Activated T-cell treated with anti-CD3 and anti-CD28 coated beads for 24 hours (primary cell): ENCODE measurements at regions not wholly inside any gene's neighbourhood (a gene's known extent, or its start where the extent isn't known, plus 50 kb on each side); places are given as distances from the start of the nearest gene placed in this dataset.
"Not testable (repeated sequence)": the region's sequence is repeated elsewhere in the genome, so short reads cannot be mapped to it uniquely, and the experiment has no call there.

ENCODE experiments used
- DNase-seq: peaks from one replicate; pipeline ENCODE4 v3.0.0-alpha.2; 2020; ENCODE audit warnings: low read depth

DNA sequence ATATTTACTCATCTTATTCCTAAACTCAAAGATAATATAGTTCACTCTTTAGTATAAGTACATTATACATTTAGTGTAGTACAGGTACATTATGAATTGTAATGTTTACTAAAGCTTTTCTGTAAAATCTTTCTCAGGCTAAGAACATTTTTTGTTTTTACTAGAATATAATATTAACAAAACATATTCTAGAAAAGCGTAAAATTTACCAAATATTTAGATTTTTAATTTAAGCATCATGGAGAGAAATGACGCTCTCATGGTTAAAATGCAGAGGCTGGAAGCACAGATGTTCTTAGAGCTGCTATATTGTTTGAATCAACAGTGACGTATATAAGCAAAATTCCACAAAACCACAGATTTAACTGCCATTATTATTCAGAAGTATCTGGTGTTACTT, 54.7 kb upstream of the NBPF15 start:
- DNase-seq, result not testable (repeated sequence)

DNA sequence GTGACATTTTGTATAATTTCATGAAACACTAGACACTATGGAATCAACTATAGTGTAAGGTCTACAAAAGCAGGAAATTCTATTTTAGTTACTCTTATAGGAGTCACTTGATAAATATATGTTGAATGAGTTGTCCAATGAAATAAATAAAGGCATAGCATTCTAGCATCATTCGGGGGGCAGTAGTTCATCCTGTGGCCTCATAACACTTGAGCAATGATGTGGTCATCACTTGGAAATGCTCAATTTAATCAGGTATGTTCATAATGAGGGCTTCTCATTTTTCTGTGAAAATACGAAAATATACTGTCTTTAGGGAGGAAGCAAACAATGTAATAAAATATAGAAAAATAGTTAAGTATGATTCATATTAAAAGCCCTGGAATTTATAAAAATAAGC, 55.4 kb upstream of the NBPF15 start:
- DNase-seq, result not testable (repeated sequence)

DNA sequence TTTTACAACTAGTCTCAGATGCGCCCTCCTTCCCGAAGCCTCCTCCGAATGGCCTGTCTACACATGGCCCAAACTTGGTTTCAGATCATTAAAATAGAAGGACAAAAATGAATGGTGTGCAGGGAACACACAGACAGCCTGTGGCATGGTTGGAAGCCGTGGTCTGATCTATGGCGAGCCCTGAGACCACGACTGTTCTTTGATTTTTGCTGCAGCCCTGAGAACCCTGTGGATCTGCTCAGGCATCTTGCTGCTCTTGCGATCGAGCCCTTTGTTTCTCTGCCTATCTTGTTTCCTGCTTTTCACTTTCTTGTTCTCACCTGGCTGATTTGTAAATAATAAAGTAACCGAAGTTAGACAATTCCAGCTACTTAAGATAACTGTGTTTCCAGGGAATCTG, 57.0 kb upstream of the NBPF15 start:
- DNase-seq, result not testable (repeated sequence)

DNA sequence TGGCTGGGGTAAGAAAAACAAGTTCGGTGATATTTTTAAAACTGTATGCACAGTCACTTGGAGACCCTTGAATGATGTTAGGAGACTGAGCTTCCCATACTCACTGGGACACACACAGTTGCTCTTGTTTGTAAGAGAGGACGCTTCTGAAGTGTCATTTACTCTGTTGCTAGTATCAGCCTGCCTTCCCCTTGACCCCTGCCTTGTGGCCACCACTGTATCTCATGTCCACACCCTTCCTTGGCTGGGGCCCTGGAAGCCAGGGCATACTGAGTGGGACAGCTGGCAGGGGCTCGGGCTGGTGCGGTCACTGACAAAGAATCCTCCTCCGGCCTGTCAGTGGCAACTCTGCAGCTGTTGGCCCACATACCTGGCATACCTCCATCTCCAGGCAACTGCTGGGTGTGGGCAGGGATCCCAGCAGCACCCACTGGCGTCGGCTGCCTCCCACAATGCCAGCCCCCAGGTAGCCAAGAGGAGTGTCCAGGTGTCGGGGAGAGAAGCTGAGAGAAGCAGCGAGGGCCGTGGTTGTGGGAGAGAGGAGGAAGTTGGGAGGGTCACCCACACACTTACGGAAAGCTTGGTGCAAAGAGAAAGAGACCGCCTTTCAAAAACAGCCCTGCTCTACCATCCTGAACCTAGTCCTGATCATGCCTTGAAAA, 58.2 kb upstream of the NBPF15 start:
- DNase-seq, result not testable (repeated sequence)

DNA sequence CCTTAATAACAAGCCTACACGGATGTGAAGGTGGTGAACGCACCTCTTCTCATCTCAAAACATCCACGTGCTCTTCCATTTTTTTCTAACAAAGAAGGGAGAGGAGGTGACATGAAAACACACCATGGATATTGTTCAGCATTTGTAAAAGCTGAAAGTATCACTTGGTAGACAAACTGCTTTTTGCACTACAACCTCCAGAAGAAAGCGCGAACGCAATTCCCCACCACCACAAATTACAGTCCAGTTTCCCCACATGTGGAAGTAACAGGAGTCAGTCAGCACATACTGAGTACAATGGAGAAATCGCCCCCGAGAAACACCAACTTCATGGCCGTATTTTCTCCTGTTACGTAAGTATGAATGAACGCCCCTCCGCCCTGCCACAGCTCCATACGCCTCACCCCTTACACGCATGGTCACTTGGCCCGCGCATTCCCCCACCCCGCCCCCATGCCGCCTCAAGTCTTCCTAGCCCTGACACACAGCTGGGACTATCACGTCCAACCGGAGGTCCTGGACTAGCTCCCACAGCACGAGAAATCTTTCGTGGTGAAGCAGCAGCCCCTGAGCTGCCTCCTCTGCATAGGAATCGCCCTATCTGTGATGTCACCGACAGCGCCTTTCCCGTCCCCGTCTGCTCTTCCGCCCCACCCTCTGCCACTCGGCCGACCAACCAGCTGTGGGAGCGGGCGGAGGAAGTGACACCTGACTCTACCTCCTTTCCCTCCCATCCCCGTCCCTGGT, 62.4 kb upstream of the NBPF15 start:
- peak; percentile 50 for DNase-seq

DNA sequence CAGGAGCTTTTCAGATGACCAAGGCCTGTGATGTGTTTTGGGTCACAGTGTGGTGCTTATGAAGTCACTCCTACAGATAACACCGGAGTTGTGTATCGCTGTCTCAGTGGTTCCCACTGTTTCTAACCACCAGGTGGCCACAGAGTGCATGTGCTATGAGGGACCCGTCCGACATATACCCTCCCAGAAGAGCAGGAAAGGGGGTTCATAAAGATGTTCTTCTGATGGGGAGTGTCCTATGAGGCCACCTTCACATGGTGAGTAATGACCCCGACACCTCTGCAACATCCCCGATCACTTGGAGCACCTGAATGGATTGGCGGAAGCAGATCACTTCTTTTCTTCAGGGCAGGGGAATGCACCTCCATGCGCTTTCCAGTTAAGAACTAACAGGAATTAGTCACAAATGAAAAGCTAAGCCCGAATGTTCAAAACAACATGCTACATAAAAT, 60.5 kb upstream of the PPIAL4F start:
- DNase-seq, result not testable (repeated sequence)

DNA sequence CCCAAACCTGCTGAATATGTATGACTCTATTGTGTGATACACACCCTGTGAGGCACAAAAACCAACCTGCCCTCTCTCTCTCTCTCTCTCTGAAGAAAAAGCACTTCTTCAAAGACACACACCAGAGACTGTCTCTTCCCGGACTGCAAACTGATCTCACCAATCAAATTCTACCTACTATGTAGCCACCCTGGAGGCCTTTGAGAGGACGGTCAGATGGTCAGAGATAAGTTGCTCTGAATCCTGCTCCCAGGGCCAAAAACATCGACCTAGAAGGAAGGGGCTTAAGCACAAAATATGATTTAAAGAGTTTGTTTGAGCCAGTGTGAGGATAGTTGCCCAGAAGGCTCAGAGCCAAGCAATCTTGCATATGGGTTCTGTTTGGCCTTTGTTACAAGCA, 59.2 kb upstream of the PPIAL4F start:
- not testable (repeated sequence) for DNase-seq

DNA sequence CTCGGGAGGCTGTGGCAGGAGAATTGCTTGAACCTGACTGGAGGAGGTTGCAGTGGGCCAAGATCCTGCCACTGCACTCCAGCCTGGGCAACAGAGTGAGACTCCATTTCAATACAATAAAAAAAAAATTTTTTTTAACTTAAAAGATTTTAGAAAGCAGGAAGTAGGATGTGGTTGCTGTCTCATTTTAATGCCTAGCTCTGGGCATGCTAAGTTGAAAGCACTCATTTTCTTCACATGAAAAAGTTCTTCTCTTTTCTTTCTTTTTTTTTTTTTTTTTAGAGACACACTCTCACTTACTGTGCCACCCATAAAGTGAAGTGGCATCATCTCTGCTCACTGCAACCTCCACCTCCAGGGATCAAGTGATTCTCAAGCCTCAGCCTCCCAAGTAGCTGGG, 58.4 kb upstream of the PPIAL4F start:
- not testable (repeated sequence) for DNase-seq

DNA sequence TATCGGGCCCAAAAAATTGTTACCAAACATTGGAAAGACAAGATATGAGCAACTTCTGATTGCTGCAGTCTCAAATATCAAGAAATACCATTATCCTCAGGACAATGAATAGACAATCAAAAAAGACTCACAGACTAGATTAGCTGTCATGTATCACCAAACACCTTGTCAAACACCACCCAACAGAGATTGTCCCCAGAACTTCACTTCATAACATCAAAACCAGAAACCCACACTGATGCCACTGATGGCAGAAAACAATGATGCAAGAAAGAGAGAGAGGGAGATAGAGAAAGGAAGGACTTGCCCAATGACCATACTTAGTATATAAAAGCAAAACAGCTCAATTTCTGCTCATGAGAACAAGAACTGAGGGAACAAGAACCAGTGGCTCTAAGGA, 56.0 kb upstream of the PPIAL4F start:
- not testable (repeated sequence) for DNase-seq

DNA sequence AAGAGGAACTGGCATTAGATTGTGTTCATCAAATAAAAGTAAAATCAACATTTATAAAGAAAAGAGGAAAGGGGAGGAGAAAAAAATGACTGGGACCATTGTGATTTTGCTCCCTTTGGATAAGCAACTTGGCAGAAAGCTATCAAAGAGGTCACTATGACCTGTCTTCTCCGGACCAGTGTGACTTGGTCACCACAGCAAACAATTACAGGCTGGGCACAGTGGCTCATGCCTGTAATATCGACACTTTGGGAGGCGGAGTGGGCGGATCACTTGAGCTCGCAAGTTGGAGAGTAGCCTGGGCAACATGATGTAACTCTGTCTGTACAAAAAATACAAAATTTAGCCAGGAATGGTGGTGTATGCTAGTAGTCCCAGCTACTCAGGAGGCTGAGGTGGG, 55.5 kb upstream of the PPIAL4F start:
- DNase-seq, result not testable (repeated sequence)

DNA sequence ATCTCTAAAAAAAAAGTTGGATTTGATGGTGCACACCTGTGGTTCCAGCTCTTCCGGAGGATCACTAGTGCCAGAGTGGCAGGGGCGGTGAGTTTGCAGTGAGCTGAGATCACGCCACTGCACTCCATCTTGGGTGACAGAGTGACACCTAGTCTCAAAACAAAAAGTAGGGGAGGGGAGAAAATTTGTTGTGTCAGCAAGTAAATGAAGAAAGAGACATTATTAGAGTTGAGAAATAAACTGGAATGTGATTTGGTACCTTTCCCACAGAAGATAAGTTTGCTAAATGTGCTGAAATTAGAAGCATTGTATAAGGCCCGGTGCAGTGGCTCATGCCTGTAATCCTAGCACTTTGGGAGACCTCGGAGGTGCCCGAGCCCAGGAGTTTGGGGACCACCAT, 54.0 kb upstream of the PPIAL4F start:
- DNase-seq, result not testable (repeated sequence)

DNA sequence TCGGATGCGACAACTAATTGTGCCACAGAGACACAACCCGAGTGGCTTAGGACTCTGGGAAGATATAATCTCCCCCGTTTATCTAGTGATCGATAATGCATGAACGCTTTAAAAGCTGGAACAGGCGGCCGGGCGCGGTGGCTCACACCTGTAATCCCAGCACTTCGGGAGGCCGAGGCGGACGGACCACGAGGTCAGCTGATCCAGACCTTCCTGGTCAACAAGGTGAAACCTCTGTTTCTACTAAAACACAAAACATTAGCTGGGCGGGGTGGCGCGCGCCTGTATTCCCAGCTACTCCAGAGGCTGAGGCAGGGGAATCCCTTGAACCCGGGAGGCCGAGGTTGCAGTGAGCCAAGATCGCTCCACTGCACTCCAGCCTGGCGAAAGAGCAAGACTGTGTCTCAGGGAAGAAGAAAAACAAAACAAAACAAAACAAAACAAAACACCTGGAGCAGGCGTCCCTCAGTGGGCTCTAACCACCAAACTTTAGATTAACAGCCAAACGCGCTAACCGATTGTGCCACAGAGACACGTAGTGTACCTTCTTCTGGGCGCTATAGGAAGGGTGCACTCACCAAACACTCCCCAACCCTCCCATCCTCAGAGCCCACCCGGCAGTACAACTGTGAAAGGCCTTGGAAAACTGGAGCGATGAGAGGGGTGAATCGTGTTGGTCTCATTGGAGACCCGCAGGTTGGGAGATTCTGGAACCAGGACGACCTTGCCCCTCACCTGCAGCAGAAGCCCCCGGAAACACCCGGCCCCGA, 53.3 kb upstream of the PPIAL4F start:
- not testable (repeated sequence) for DNase-seq
